Panc1 (cell line): ENCODE measurements at regions not wholly inside any gene's neighbourhood (a gene's known extent, or its start where the extent isn't known, plus 50 kb on each side); places are given as distances from the start of the nearest gene placed in this dataset.

Source experiments
- POLR2AphosphoS5 ChIP-seq: IDR thresholded peaks from 2 replicates; pipeline ENCODE4 v1.6.1; 2012; ENCODE audit warnings: mild to moderate bottlenecking, low read depth, low read length, moderate library complexity
- TF ChIP-seq, protein P1 (sequence below): fragments of 450-650 bp; IDR thresholded peaks from 2 replicates; pipeline ENCODE4 v1.5.1; 2017; ENCODE audit warnings: mild to moderate bottlenecking

DNA sequence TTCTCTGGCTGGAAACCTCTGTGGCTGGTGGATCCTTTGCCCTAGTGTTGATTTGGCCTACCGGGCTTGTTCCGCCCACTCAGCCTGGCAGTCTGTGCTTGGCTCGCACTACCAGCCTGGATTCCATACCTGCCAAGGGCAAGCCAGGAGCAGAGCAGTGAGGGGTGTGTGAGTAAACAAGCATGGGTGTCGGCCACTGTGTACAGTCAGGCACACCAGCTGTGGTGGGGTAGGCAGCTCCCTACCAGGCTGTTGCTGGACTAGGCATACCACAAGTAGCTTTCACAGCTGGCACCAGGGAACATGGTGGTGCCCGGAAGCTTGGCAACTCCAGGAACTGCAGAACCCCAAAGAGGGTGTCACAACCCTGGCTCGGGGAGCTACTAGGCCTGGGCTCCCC lies 942.9 kb upstream of the LRRN3 start:
- TF ChIP-seq, protein P1, sequence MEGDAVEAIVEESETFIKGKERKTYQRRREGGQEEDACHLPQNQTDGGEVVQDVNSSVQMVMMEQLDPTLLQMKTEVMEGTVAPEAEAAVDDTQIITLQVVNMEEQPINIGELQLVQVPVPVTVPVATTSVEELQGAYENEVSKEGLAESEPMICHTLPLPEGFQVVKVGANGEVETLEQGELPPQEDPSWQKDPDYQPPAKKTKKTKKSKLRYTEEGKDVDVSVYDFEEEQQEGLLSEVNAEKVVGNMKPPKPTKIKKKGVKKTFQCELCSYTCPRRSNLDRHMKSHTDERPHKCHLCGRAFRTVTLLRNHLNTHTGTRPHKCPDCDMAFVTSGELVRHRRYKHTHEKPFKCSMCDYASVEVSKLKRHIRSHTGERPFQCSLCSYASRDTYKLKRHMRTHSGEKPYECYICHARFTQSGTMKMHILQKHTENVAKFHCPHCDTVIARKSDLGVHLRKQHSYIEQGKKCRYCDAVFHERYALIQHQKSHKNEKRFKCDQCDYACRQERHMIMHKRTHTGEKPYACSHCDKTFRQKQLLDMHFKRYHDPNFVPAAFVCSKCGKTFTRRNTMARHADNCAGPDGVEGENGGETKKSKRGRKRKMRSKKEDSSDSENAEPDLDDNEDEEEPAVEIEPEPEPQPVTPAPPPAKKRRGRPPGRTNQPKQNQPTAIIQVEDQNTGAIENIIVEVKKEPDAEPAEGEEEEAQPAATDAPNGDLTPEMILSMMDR = no peak
- TF ChIP-seq POLR2AphosphoS5 = no peak
